Endothelial cell of umbilical vein (primary cell): ENCODE measurements at regions not wholly inside any gene's neighbourhood (a gene's known extent, or its start where the extent isn't known, plus 50 kb on each side); places are given as distances from the start of the nearest gene placed in this dataset.

ENCODE experiments used
- BruUV-seq: library from RNA; stranded (reverse); fragments of 400-500 nt; replicated peaks from 2 replicates; lab custom pipeline; 2021; lab: Mats Ljungman, UMichigan
- CTCF ChIA-PET: fragments of 300-600, 350-600 bp; sonication (Branson Sonifier 250); formaldehyde crosslinking; loops from one replicate; lab custom pipeline; 2021; ENCODE audit warnings: antibody characterized with exemption, inconsistent platforms; lab: Charles Lee
- POLR2A ChIA-PET: fragments of 300-600, 350-600 bp; sonication (Branson Sonifier 250); formaldehyde crosslinking; loops from one replicate; lab custom pipeline; 2021; ENCODE audit warnings: antibody characterized with exemption, inconsistent platforms; lab: Charles Lee
- DNase-seq: peaks from one replicate; pipeline ENCODE4 v3.0.0-alpha.2; 2011; ENCODE audit warnings: low read depth, low spot score
- FAIRE-seq: peaks from 2 replicates; lab custom pipeline; 2011; peaks lifted over from hg19 to GRCh38; lab: Jason Lieb, UNC
- H2AFZ ChIP-seq: 2 replicates; pipeline ENCODE4 v1.6.0; 2012; ENCODE audit warnings: low read depth, low read length, control low read depth, inconsistent platforms
- H3K27ac ChIP-seq: 2 replicates; pipeline ENCODE4 v1.5.1; 2011; ENCODE audit warnings: low read depth, mild to moderate bottlenecking, control low read depth, low read length, moderate library complexity; ENCODE audit not compliant: insufficient read depth
- H3K27me3 ChIP-seq, 2 experiments: 2 replicates each; pipeline versions ENCODE4 v1.6.0 to v1.6.1; 2011; ENCODE audit warnings: low read length in 2 of 2, mixed read lengths in 1 of 2; ENCODE audit not compliant: control insufficient read depth in 2 of 2, insufficient read depth in 2 of 2
- H3K36me3 ChIP-seq, 2 experiments: 2 replicates in 1 of 2; 3 replicates in 1 of 2; pipeline ENCODE4 v1.5.1; 2011; ENCODE audit warnings: low read length in 2 of 2, mild to moderate bottlenecking in 1 of 2, moderate library complexity in 1 of 2; ENCODE audit not compliant: control insufficient read depth in 2 of 2, insufficient read depth in 2 of 2; ENCODE audit errors: extremely low read depth in 1 of 2
- H3K4me1 ChIP-seq: 3 replicates; pipeline ENCODE4 v1.5.1; 2011; ENCODE audit warnings: mild to moderate bottlenecking, low read length; ENCODE audit not compliant: control insufficient read depth, insufficient read depth; ENCODE audit errors: extremely low read depth
- H3K4me2 ChIP-seq: 2 replicates; pipeline ENCODE4 v1.6.1; 2011; ENCODE audit warnings: low read length, control low read depth, mixed read lengths; ENCODE audit not compliant: insufficient read depth
- H3K4me3 ChIP-seq, 3 experiments: fragments of 200-600 bp in 1 of 3; sonication (generic), shearing (Covaris generic) in 1 of 3; replicated peaks in 1 of 3; 2 replicates each; pipeline ENCODE4 v1.5.1; 2011 to 2016; ENCODE audit warnings: control low read depth in 3 of 3, low read length in 3 of 3, mild to moderate bottlenecking in 2 of 3, inconsistent platforms in 1 of 3, low read depth in 1 of 3, moderate library complexity in 1 of 3; ENCODE audit not compliant: insufficient read depth in 1 of 3
- H3K79me2 ChIP-seq: 2 replicates; pipeline ENCODE4 v1.6.0; 2012; ENCODE audit warnings: low read length, inconsistent platforms; ENCODE audit not compliant: control insufficient read depth, insufficient read depth
- H3K9ac ChIP-seq: replicated peaks from 2 replicates; pipeline ENCODE3; 2011; ENCODE audit warnings: low read length, control low read depth; ENCODE audit not compliant: insufficient read depth; ENCODE audit errors: extremely low read depth
- H3K9me1 ChIP-seq: replicated peaks from 3 replicates; pipeline ENCODE4 v1.6.0; 2011; ENCODE audit warnings: mild to moderate bottlenecking, low read length; ENCODE audit not compliant: control insufficient read depth, insufficient read depth; ENCODE audit errors: extremely low read depth
- H3K9me3 ChIP-seq: replicated peaks from 2 replicates; pipeline ENCODE4 v1.5.1; 2012; ENCODE audit warnings: low read length, inconsistent platforms; ENCODE audit not compliant: control insufficient read depth, insufficient read depth
- H4K20me1 ChIP-seq: replicated peaks from 2 replicates; pipeline ENCODE3; 2011; ENCODE audit warnings: mild to moderate bottlenecking, low read length; ENCODE audit not compliant: control insufficient read depth, insufficient read depth; ENCODE audit errors: extremely low read depth
- EZH2 ChIP-seq: IDR thresholded peaks from 2 replicates; pipeline ENCODE4 v1.6.1; 2012; ENCODE audit warnings: borderline replicate concordance, low read depth, mild to moderate bottlenecking, moderate library complexity, low read length, inconsistent platforms; ENCODE audit not compliant: severe bottlenecking
- FOS ChIP-seq: IDR thresholded peaks from 2 replicates; pipeline ENCODE4 v1.6.1; 2011; ENCODE audit warnings: mild to moderate bottlenecking, low read length, moderate library complexity, borderline replicate concordance; ENCODE audit not compliant: insufficient read depth
- GATA2 ChIP-seq: IDR thresholded peaks from 2 replicates; pipeline ENCODE4 v1.7.0; 2011; ENCODE audit warnings: low read depth, mild to moderate bottlenecking, moderate library complexity, mixed read lengths, low read length; ENCODE audit not compliant: insufficient read length, insufficient read depth
- JUN ChIP-seq: IDR thresholded peaks from 2 replicates; pipeline ENCODE4 v1.6.1; 2011; ENCODE audit warnings: borderline replicate concordance, low read depth; ENCODE audit not compliant: insufficient read length, insufficient read depth
- MYC ChIP-seq: IDR thresholded peaks from one replicate; pipeline ENCODE4 v1.6.1; 2011; ENCODE audit warnings: mild to moderate bottlenecking, low read depth, low read length
- POLR2A ChIP-seq: IDR thresholded peaks from 2 replicates; pipeline ENCODE4 v1.6.1; 2012; ENCODE audit warnings: low read depth, mild to moderate bottlenecking, control low read depth, low read length
- POLR2AphosphoS5 ChIP-seq: IDR thresholded peaks from 2 replicates; pipeline ENCODE4 v1.6.1; 2012; ENCODE audit warnings: low read depth, mild to moderate bottlenecking, control low read depth, low read length, moderate library complexity; ENCODE audit not compliant: insufficient read depth
- dilution Hi-C: fragments of 300-500 bp; cut with MboI; formaldehyde crosslinking; loops from one replicate; pipeline ENCODE4 v1.15.0; 2019; ENCODE audit warnings: low sequenced_read_pairs; ENCODE audit not compliant: extremely low pct_ligation_motif_present
- intact Hi-C: fragments of 100-400 bp; cut with micrococcal nuclease; formaldehyde crosslinking; loops from one replicate; pipeline ENCODE4 v1.10.0; 2022
- TF ChIP-seq, protein P1 (sequence below): IDR thresholded peaks from 2 replicates; pipeline ENCODE4 v1.6.1; 2011; ENCODE audit not compliant: insufficient read depth, insufficient read length
- TF ChIP-seq, protein P2 (sequence below), 2 donors: IDR thresholded peaks; 1 replicate in 1 of 2; 2 replicates in 1 of 2; pipeline ENCODE4 v1.5.1; 2011; ENCODE audit warnings: low read length in 2 of 2, mild to moderate bottlenecking in 2 of 2, moderate library complexity in 2 of 2, control low read depth in 1 of 2, inconsistent platforms in 1 of 2, low read depth in 1 of 2; ENCODE audit not compliant: insufficient read depth in 1 of 2; ENCODE audit errors: extremely low read depth in 1 of 2

DNA sequence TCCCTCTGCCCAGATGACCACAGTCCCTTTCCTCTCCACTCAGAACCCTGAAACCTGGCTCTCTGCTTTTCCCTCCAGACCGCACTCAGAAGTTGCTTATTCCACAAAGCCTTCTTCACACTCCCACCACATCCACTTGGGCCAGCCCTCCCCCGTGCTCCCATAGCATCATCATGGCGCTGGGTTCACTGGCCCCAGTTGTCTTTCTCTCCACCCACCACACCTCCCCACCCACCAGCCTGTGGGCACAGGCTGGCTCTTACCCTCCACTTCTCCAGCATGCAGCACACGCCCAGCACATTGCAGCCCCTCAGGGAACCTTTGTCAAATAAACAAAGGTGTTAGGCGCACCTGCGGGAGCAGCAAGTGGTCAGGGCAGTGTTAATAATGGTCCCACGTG is 130.0 kb downstream of the KATNIP start:
- H3K4me3 ChIP-seq = no peak overlapping the region
- FAIRE-seq (no peak), DNase-seq (no peak)
- H3K27me3 ChIP-seq = no peaks in the 10 kb centered on the region
- TF ChIP-seq POLR2AphosphoS5 (no peak), POLR2A (no peak), FOS (no peak), EZH2 (no peak), MYC (no peak), GATA2 (no peak), JUN (no peak)
- TF ChIP-seq, protein P1, sequence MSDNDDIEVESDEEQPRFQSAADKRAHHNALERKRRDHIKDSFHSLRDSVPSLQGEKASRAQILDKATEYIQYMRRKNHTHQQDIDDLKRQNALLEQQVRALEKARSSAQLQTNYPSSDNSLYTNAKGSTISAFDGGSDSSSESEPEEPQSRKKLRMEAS = no peak
- TF ChIP-seq, protein P2, sequence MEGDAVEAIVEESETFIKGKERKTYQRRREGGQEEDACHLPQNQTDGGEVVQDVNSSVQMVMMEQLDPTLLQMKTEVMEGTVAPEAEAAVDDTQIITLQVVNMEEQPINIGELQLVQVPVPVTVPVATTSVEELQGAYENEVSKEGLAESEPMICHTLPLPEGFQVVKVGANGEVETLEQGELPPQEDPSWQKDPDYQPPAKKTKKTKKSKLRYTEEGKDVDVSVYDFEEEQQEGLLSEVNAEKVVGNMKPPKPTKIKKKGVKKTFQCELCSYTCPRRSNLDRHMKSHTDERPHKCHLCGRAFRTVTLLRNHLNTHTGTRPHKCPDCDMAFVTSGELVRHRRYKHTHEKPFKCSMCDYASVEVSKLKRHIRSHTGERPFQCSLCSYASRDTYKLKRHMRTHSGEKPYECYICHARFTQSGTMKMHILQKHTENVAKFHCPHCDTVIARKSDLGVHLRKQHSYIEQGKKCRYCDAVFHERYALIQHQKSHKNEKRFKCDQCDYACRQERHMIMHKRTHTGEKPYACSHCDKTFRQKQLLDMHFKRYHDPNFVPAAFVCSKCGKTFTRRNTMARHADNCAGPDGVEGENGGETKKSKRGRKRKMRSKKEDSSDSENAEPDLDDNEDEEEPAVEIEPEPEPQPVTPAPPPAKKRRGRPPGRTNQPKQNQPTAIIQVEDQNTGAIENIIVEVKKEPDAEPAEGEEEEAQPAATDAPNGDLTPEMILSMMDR (IDR thresholded peaks at IDR 0.05; ENCODE audit: extremely low read depth in 1 of 2, insufficient read depth in 1 of 2, low read depth in 1 of 2, low read length in 2 of 2) = no peak
- peaks cover 0 to 6% of the 10 kb centered on the region in 2 experiments for H3K36me3 ChIP-seq
- H3K4me1 ChIP-seq = peaks cover 10% of the 10 kb centered on the region
- H3K9ac ChIP-seq = no peak overlapping the region
- intact Hi-C loops (no loop called here), dilution Hi-C loops (no loop called here)
- BruUV-seq = no TSS peak
- CTCF ChIA-PET = interaction anchor here (0.8 kb wide), 1 partner anchor 8 kb away, joined by 3 read pairs; no protein-coding TSS in a partner anchor
- H2AFZ ChIP-seq = no peak overlapping the region
- H3K4me2 ChIP-seq = no peak overlapping the region
- no peaks in the 10 kb centered on the region for H4K20me1 ChIP-seq
- no peaks in the 10 kb centered on the region for H3K9me1 ChIP-seq
- H3K79me2 ChIP-seq = no peaks in the 10 kb centered on the region
- H3K27ac ChIP-seq = no peak overlapping the region
- H3K9me3 ChIP-seq = no peaks in the 10 kb centered on the region
- POLR2A ChIA-PET = no interaction called here
